HG03342 (cell line): ENCODE measurements at regions not wholly inside any gene's neighbourhood (a gene's known extent, or its start where the extent isn't known, plus 50 kb on each side); places are given as distances from the start of the nearest gene placed in this dataset.

Experiments used
- ATAC-seq: cut with Tn5 transposase; IDR thresholded peaks from one replicate; pipeline ENCODE4 v1.9.1; 2021; ENCODE audit warnings: mild to moderate bottlenecking, moderate library complexity; ENCODE audit not compliant: unreplicated experiment

- no peak for ATAC-seq
Observed at GRCh38 chr20:50284811-50285375, 94.3 kb downstream of the CEBPB start.

- ATAC-seq = peak; percentile 69
Observed at GRCh38 chr20:50285376-50286173, 94.9 kb downstream of the CEBPB start.

GRCh38 chr20:50286174-50286511 lies 95.5 kb downstream of the CEBPB start:
- ATAC-seq = peak; percentile 34

GRCh38 chr20:50286609-50287008 lies 96.0 kb downstream of the CEBPB start:
- no peak for ATAC-seq

GRCh38 chr20:50287512-50287911 lies 96.9 kb downstream of the CEBPB start:
- no peak for ATAC-seq

GRCh38 chr20:50288128-50288623 lies 97.5 kb downstream of the CEBPB start:
- no peak for ATAC-seq

GRCh38 chr20:50289581-50289980 lies 99.0 kb downstream of the CEBPB start:
- no peak for ATAC-seq

GRCh38 chr20:50290112-50290511 lies 99.5 kb downstream of the CEBPB start:
- no peak for ATAC-seq

GRCh38 chr20:50290808-50291207 lies 100.2 kb downstream of the CEBPB start:
- ATAC-seq = no peak

- ATAC-seq = no peak
Observed at GRCh38 chr20:50291254-50292078, 100.8 kb downstream of the CEBPB start.

GRCh38 chr20:50292079-50292590 lies 101.5 kb downstream of the CEBPB start:
- ATAC-seq = no peak

GRCh38 chr20:50292591-50293283 lies 102.1 kb downstream of the CEBPB start:
- no peak for ATAC-seq

GRCh38 chr20:50293284-50294139 lies 102.9 kb downstream of the CEBPB start:
- ATAC-seq = no peak

GRCh38 chr20:50294164-50295088 lies 103.8 kb downstream of the CEBPB start:
- no peak for ATAC-seq

GRCh38 chr20:50295345-50295744 lies 104.7 kb downstream of the CEBPB start:
- ATAC-seq = no peak

- no peak for ATAC-seq
Observed at GRCh38 chr20:50295762-50296449, 105.3 kb downstream of the CEBPB start.

- no peak for ATAC-seq
Observed at GRCh38 chr20:50296450-50297375, 106.1 kb downstream of the CEBPB start.
